ENCODE measurements at regions not wholly inside any gene's neighbourhood (a gene's known extent, or its start where the extent isn't known, plus 50 kb on each side); places are given as distances from the start of the nearest gene placed in this dataset.

DNA sequence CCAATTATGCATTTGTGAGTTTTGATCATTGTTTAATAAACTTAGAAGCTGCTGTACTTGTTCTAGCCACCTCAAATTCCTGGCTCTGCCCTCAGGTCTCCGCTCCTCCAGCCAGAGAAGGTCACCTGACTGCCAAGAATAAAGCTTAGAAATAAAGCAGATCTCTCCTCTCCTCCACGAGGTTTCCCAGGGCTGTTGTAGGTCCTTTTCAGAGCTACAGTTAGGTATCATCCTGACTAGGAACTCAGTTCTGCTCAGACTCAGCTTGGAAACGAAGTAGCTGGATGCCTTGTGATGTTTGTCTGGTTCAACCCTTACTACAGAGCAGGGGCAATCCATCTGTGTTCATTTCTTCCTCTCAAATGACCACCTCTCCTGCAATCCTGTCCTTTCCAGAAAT lies 79.1 kb upstream of the RAPGEF2 start:
- H3K4me1 ChIP-seq, result no peaks in the 10 kb centered on the region
- H3K27me3 ChIP-seq, result no peaks in the 10 kb centered on the region
- intact Hi-C loops (cut with DNase I), result no loop called here
- DNase-seq, result no peak
- H3K4me3 ChIP-seq, result no peak overlapping the region
- H3K36me3 ChIP-seq, result no peaks in the 10 kb centered on the region
- H3K9me3 ChIP-seq, result no peaks in the 10 kb centered on the region
- no peak for ATAC-seq
- H3K27ac ChIP-seq, result no peak overlapping the region
- TF ChIP-seq, protein P1, sequence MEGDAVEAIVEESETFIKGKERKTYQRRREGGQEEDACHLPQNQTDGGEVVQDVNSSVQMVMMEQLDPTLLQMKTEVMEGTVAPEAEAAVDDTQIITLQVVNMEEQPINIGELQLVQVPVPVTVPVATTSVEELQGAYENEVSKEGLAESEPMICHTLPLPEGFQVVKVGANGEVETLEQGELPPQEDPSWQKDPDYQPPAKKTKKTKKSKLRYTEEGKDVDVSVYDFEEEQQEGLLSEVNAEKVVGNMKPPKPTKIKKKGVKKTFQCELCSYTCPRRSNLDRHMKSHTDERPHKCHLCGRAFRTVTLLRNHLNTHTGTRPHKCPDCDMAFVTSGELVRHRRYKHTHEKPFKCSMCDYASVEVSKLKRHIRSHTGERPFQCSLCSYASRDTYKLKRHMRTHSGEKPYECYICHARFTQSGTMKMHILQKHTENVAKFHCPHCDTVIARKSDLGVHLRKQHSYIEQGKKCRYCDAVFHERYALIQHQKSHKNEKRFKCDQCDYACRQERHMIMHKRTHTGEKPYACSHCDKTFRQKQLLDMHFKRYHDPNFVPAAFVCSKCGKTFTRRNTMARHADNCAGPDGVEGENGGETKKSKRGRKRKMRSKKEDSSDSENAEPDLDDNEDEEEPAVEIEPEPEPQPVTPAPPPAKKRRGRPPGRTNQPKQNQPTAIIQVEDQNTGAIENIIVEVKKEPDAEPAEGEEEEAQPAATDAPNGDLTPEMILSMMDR (IDR thresholded peaks at IDR 0.05), result no peak

DNA sequence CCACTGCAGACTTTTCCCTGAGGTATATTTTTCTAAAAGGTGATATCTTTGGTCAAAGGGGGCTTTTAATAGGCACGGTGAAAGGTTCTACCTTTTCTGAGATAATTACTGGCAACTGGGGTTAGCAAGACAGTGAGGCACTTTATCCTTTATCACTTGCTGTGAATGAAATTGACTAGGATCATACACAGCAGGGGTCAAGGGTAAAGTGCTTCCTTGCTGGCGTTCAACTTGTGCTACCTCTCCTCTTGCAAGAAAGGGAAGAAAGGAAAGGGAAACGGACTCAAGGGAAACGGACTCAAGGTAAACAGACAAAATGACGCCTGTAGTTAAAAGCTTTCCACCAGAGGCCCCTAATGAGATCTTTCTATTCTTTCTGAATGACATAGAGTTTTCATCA lies 78.6 kb upstream of the RAPGEF2 start:
- intact Hi-C loops (cut with DNase I), result no loop called here
- Histone ChIP-seq H3K9me3 (no peaks in the 10 kb centered on the region), H3K4me3 (no peak overlapping the region), H3K4me1 (no peaks in the 10 kb centered on the region), H3K36me3 (no peaks in the 10 kb centered on the region), H3K27me3 (no peaks in the 10 kb centered on the region), H3K27ac (no peak overlapping the region)
- DNase-seq (no peak), ATAC-seq (no peak)
- TF ChIP-seq, protein P1 (IDR thresholded peaks at IDR 0.05), result no peak

DNA sequence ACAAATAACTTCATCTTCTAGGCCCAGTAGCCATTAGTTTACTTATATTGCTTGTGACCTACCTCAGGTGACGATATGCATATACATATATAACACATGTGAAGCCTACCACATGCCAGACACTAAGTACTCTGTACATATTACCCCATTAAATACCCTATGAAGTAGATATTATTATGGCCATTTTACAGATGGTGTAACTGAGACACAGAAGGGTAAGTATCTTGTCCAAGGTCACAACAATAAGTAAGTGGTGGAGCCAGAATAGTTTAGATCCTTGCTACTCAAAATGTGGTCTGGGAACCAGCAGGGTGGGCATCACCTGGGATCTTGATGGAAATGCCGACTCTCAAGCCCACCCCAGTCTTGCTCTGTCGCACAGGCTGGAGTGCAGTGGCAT lies 78.1 kb upstream of the RAPGEF2 start:
- H3K4me3 ChIP-seq, result no peak overlapping the region
- no peaks in the 10 kb centered on the region for H3K36me3 ChIP-seq
- no peaks in the 10 kb centered on the region for H3K4me1 ChIP-seq
- no peaks in the 10 kb centered on the region for H3K9me3 ChIP-seq
- DNase-seq (no peak), ATAC-seq (no peak)
- H3K27ac ChIP-seq, result no peak overlapping the region
- intact Hi-C loops (cut with DNase I), result no loop called here
- TF ChIP-seq, protein P1 (IDR thresholded peaks at IDR 0.05), result no peak
- no peaks in the 10 kb centered on the region for H3K27me3 ChIP-seq

DNA sequence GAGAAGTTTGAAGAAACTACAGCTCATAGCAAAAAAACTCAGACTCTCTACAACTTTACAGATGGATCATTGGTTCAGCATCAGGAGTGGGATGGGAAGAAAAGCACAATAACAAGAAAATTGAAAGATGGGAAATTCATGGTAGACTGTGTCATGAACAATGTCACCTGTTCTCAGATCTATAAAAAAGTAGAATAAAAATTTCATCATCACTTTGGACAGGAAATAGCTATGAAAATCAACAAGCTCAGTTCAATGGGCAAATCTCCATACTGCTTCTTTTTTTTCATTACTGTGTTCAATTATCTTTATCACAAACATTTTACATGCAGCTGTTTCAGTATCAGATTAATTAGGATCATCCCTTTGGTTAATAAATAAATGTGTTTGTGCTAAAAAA lies 76.5 kb upstream of the RAPGEF2 start:
- Histone ChIP-seq H3K9me3 (no peaks in the 10 kb centered on the region), H3K27me3 (no peaks in the 10 kb centered on the region), H3K4me1 (no peaks in the 10 kb centered on the region), H3K27ac (no peak overlapping the region), H3K4me3 (no peak overlapping the region), H3K36me3 (no peaks in the 10 kb centered on the region)
- TF ChIP-seq, protein P1 (IDR thresholded peaks at IDR 0.05), result no peak
- no peak for DNase-seq
- intact Hi-C loops (cut with DNase I), result no loop called here
- no peak for ATAC-seq

DNA sequence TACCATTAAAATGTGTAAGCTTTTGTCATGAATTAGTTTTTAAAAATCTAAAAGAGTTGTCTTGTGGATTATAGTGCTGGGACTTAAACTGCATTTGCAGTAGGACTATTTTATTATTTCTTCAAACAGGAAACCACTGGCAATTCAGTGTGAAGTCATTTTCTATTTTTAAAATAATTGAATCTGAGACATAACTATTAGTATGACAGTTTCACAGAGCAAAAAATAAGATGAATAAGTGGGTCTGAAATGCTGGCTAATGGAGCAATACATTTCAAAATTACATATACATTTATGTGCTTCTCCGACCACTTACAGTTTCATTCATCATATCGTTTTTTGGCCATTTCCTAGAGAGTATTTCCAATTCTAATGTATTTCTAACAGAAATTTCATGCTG lies 75.3 kb upstream of the RAPGEF2 start:
- ATAC-seq (no peak), DNase-seq (no peak)
- H3K27ac ChIP-seq, result no peak overlapping the region
- no peak overlapping the region for H3K4me3 ChIP-seq
- H3K4me1 ChIP-seq, result no peaks in the 10 kb centered on the region
- TF ChIP-seq, protein P1 (IDR thresholded peaks at IDR 0.05), result no peak
- intact Hi-C loops (cut with DNase I), result no loop called here
- no peaks in the 10 kb centered on the region for H3K9me3 ChIP-seq
- H3K27me3 ChIP-seq, result no peaks in the 10 kb centered on the region
- no peaks in the 10 kb centered on the region for H3K36me3 ChIP-seq
